AG04449 (cell line): ENCODE measurements at regions not wholly inside any gene's neighbourhood (a gene's known extent, or its start where the extent isn't known, plus 50 kb on each side); places are given as distances from the start of the nearest gene placed in this dataset.
"Not testable (repeated sequence)": the region's sequence is repeated elsewhere in the genome, so short reads cannot be mapped to it uniquely, and the experiment has no call there.

Experiments used
- CTCF ChIA-PET: fragments of 350-600 bp; formaldehyde crosslinking; extraction: SDS; loops from one replicate; lab custom pipeline; 2021; ENCODE audit warnings: antibody characterized with exemption; lab: Yijun Ruan, JAX
- POLR2A ChIA-PET: fragments of 400-600, 350-600 bp; formaldehyde crosslinking; extraction: SDS; loops from one replicate; lab custom pipeline; 2020; ENCODE audit warnings: antibody characterized with exemption, inconsistent platforms; lab: Yijun Ruan, JAX
- DNase-seq: peaks from one replicate; pipeline ENCODE4 v3.0.0-alpha.2; 2010; ENCODE audit warnings: low read depth, low spot score
- H3K4me3 ChIP-seq: 2 replicates; pipeline ENCODE4 v1.5.1; 2011; ENCODE audit warnings: low read depth, mild to moderate bottlenecking, control low read depth, low read length
- TF ChIP-seq, protein P1 (sequence below): IDR thresholded peaks from one replicate; pipeline ENCODE4 v1.5.1; 2011; ENCODE audit warnings: mild to moderate bottlenecking, moderate library complexity, low read length, control low read depth, inconsistent platforms; ENCODE audit not compliant: insufficient read depth; ENCODE audit errors: missing control alignments

- POLR2A ChIA-PET = no interaction called here
- CTCF ChIA-PET = no interaction called here
- H3K4me3 ChIP-seq = no peak overlapping the region
- no peak for DNase-seq
- TF ChIP-seq, protein P1, sequence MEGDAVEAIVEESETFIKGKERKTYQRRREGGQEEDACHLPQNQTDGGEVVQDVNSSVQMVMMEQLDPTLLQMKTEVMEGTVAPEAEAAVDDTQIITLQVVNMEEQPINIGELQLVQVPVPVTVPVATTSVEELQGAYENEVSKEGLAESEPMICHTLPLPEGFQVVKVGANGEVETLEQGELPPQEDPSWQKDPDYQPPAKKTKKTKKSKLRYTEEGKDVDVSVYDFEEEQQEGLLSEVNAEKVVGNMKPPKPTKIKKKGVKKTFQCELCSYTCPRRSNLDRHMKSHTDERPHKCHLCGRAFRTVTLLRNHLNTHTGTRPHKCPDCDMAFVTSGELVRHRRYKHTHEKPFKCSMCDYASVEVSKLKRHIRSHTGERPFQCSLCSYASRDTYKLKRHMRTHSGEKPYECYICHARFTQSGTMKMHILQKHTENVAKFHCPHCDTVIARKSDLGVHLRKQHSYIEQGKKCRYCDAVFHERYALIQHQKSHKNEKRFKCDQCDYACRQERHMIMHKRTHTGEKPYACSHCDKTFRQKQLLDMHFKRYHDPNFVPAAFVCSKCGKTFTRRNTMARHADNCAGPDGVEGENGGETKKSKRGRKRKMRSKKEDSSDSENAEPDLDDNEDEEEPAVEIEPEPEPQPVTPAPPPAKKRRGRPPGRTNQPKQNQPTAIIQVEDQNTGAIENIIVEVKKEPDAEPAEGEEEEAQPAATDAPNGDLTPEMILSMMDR = no peak
Observed at GRCh38 chr3:113377158-113377557, 64.1 kb downstream of the CFAP44 start.

- ChIA-PET CTCF (no interaction called here), POLR2A (no interaction called here)
- TF ChIP-seq, protein P1 = no peak
- H3K4me3 ChIP-seq = no peak overlapping the region
- no peak for DNase-seq
Observed at GRCh38 chr3:113374078-113374477, 67.2 kb downstream of the CFAP44 start.

- DNase-seq, CTCF ChIA-PET, POLR2A ChIA-PET, H3K4me3 ChIP-seq: not testable (repeated sequence)
Observed at GRCh38 chr3:113366800-113367199, 74.5 kb downstream of the CFAP44 start.

DNA sequence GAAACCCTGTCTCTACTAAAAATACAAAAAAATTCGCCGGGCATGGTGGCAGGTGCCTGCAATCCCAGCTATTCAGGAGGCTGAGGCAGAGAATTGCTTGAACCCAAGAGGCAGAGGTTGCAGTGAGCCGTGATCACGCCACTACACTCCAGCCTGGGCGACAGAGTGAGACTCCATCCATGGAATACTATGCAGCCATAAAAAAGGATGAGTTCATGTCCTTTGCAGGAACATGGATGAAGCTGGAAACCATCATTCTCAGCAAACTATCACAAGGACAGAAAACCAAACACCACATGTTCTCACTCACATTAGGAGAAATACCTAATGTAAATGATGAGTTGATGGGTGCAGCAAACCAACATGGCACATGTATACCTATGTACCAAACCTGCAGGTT, 86.0 kb downstream of the CFAP44 start:
- CTCF ChIA-PET, POLR2A ChIA-PET, H3K4me3 ChIP-seq, DNase-seq: not testable (repeated sequence)

- ChIA-PET POLR2A (no interaction called here), CTCF (interaction anchor here (1.0 kb wide), 1 partner anchor 224 kb away, joined by 3 read pairs; no protein-coding TSS in a partner anchor)
- TF ChIP-seq, protein P1 = no peak
- DNase-seq = no peak
- H3K4me3 ChIP-seq = no peak overlapping the region
Observed at GRCh38 chr3:113354307-113354706, 87.0 kb downstream of the CFAP44 start.

- no peak overlapping the region for H3K4me3 ChIP-seq
- TF ChIP-seq, protein P1 = no peak
- DNase-seq = no peak
- POLR2A ChIA-PET = no interaction called here
- CTCF ChIA-PET = interaction anchor here (1.0 kb wide), 1 partner anchor 224 kb away, joined by 3 read pairs; no protein-coding TSS in a partner anchor
Observed at GRCh38 chr3:113353678-113354077, 87.6 kb downstream of the CFAP44 start.

- no peak overlapping the region for H3K4me3 ChIP-seq
- CTCF ChIA-PET = no interaction called here
- no peak for DNase-seq
- POLR2A ChIA-PET = no interaction called here
- TF ChIP-seq, protein P1 = no peak
Observed at GRCh38 chr3:113340785-113341184, 100.5 kb downstream of the CFAP44 start.
